ENCODE measurements at regions not wholly inside any gene's neighbourhood (a gene's known extent, or its start where the extent isn't known, plus 50 kb on each side); places are given as distances from the start of the nearest gene placed in this dataset.

GRCh38 chr3:193914602-193915001 is 221.3 kb upstream of the HES1 start:
- Histone ChIP-seq H3K4me1 (peaks cover 9% of the 10 kb centered on the region), H3K36me3 (no peaks in the 10 kb centered on the region), H3K27ac (no peak overlapping the region), H3K4me3 (no peak overlapping the region), H3K9me3 (no peaks in the 10 kb centered on the region), H3K27me3 (no peaks in the 10 kb centered on the region)
- no peak for TF ChIP-seq CTCF (IDR thresholded peaks at IDR 0.05)
- TF ChIP-seq POLR2AphosphoS5 (IDR thresholded peaks at IDR 0.05) = no peak
- no peak for TF ChIP-seq POLR2A (IDR thresholded peaks at IDR 0.05)
- TF ChIP-seq EP300 (IDR thresholded peaks at IDR 0.05) = no peak
- WGBS = 92% methylated on average over 1 of the region's 1 CpG
- DNase-seq (ENCODE audit: low spot score in 2 of 2) = no peak

GRCh38 chr3:193915099-193915498 is 220.8 kb upstream of the HES1 start:
- Histone ChIP-seq H3K4me3 (no peak overlapping the region), H3K4me1 (peaks cover 9% of the 10 kb centered on the region), H3K9me3 (no peaks in the 10 kb centered on the region), H3K36me3 (no peaks in the 10 kb centered on the region), H3K27ac (no peak overlapping the region), H3K27me3 (no peaks in the 10 kb centered on the region)
- no peak for DNase-seq (ENCODE audit: low spot score in 2 of 2)
- TF ChIP-seq POLR2AphosphoS5 (IDR thresholded peaks at IDR 0.05) = no peak
- no peak for TF ChIP-seq EP300 (IDR thresholded peaks at IDR 0.05)
- TF ChIP-seq POLR2A (IDR thresholded peaks at IDR 0.05) = no peak
- no peak for TF ChIP-seq CTCF (IDR thresholded peaks at IDR 0.05)
- WGBS = 94% methylated on average over 4 of the region's 4 CpGs

- no peak for DNase-seq (ENCODE audit: low spot score in 2 of 2)
- TF ChIP-seq CTCF (IDR thresholded peaks at IDR 0.05) (no peak), POLR2A (IDR thresholded peaks at IDR 0.05) (no peak), POLR2AphosphoS5 (IDR thresholded peaks at IDR 0.05) (no peak), EP300 (IDR thresholded peaks at IDR 0.05) (no peak)
- Histone ChIP-seq H3K36me3 (no peaks in the 10 kb centered on the region), H3K4me3 (no peak overlapping the region), H3K27me3 (no peaks in the 10 kb centered on the region), H3K4me1 (peaks cover 7% of the 10 kb centered on the region), H3K27ac (no peak overlapping the region), H3K9me3 (no peaks in the 10 kb centered on the region)
Observed at GRCh38 chr3:193915613-193916012, 220.3 kb upstream of the HES1 start.

GRCh38 chr3:193917158-193917557 is 218.8 kb upstream of the HES1 start:
- Histone ChIP-seq H3K9me3 (no peaks in the 10 kb centered on the region), H3K4me1 (no peaks in the 10 kb centered on the region), H3K27ac (no peak overlapping the region), H3K27me3 (no peaks in the 10 kb centered on the region), H3K36me3 (no peaks in the 10 kb centered on the region), H3K4me3 (no peak overlapping the region)
- WGBS = 97% methylated on average over 2 of the region's 2 CpGs
- DNase-seq (ENCODE audit: low spot score in 2 of 2) = no peak
- TF ChIP-seq CTCF (IDR thresholded peaks at IDR 0.05) = no peak
- no peak for TF ChIP-seq EP300 (IDR thresholded peaks at IDR 0.05)
- no peak for TF ChIP-seq POLR2A (IDR thresholded peaks at IDR 0.05)
- no peak for TF ChIP-seq POLR2AphosphoS5 (IDR thresholded peaks at IDR 0.05)

- no peak for TF ChIP-seq POLR2AphosphoS5 (IDR thresholded peaks at IDR 0.05)
- no peak for TF ChIP-seq EP300 (IDR thresholded peaks at IDR 0.05)
- no peak for TF ChIP-seq CTCF (IDR thresholded peaks at IDR 0.05)
- TF ChIP-seq POLR2A (IDR thresholded peaks at IDR 0.05) = no peak
- WGBS = 79% methylated on average over 4 of the region's 4 CpGs
- no peak for DNase-seq (ENCODE audit: low spot score in 2 of 2)
- H3K4me1 ChIP-seq = no peaks in the 10 kb centered on the region
- H3K9me3 ChIP-seq = peaks cover 5% of the 10 kb centered on the region
- no peak overlapping the region for H3K27ac ChIP-seq
- H3K4me3 ChIP-seq = no peak overlapping the region
- H3K27me3 ChIP-seq = no peaks in the 10 kb centered on the region
- H3K36me3 ChIP-seq = no peaks in the 10 kb centered on the region
Observed at GRCh38 chr3:193921465-193921864, 214.5 kb upstream of the HES1 start.

Data from suprapubic skin (tissue), 4 donors.